PC-3 (cell line): ENCODE measurements at regions not wholly inside any gene's neighbourhood (a gene's known extent, or its start where the extent isn't known, plus 50 kb on each side); places are given as distances from the start of the nearest gene placed in this dataset.

ENCODE experiments used
- ATAC-seq: fragments of 200-7000 bp; cut with Tn5 transposase; 2 replicates; pipeline ENCODE4 v1.9.1; 2020; ENCODE audit warnings: mild to moderate bottlenecking, moderate library complexity
- BruUV-seq: library from RNA; stranded (reverse); fragments of 400-500 nt; replicated peaks from 2 replicates; lab custom pipeline; 2021; lab: Mats Ljungman, UMichigan
- CTCF ChIA-PET: fragments of 300-600 bp; sonication (Branson Sonifier 250); formaldehyde crosslinking; loops from one replicate; lab custom pipeline; 2022; ENCODE audit warnings: antibody characterized with exemption; lab: Charles Lee
- POLR2A ChIA-PET: fragments of 300-600 bp; sonication (Branson Sonifier 250); formaldehyde crosslinking; loops from one replicate; lab custom pipeline; 2022; ENCODE audit warnings: antibody characterized with exemption; ENCODE audit not compliant: unreplicated experiment; lab: Charles Lee
- DNase-seq: peaks from one replicate; pipeline ENCODE4 v3.0.0-alpha.2; 2015
- H2AFZ ChIP-seq: fragments of 300-600 bp; sonication (generic); 2 replicates; pipeline ENCODE4 v1.6.0; 2016; ENCODE audit warnings: antibody characterized with exemption, low read length
- H3F3A ChIP-seq: fragments of 300-600 bp; sonication (generic); one replicate; pipeline ENCODE4 v1.6.0; 2017; ENCODE audit warnings: antibody characterized with exemption, low read length, control low read depth, mild to moderate bottlenecking; ENCODE audit not compliant: unreplicated experiment
- H3K27ac ChIP-seq: fragments of 300-600 bp; sonication (generic); 2 replicates; pipeline ENCODE4 v1.5.1; 2016; ENCODE audit warnings: mild to moderate bottlenecking, low read length
- H3K27me3 ChIP-seq: fragments of 300-600 bp; sonication (generic); 2 replicates; pipeline ENCODE4 v1.6.1; 2016; ENCODE audit warnings: low read length, mixed read lengths
- H3K36me3 ChIP-seq: fragments of 300-600 bp; sonication (generic); 2 replicates; pipeline ENCODE4 v1.6.1; 2016; ENCODE audit warnings: low read depth, mixed run types, low read length, mixed read lengths
- H3K4me1 ChIP-seq: fragments of 300-600 bp; sonication (generic); 2 replicates; pipeline ENCODE4 v1.5.1; 2016; ENCODE audit warnings: low read length; ENCODE audit not compliant: insufficient read depth
- H3K4me2 ChIP-seq: fragments of 300-600 bp; sonication (generic); 2 replicates; pipeline ENCODE4 v1.6.0; 2016; ENCODE audit warnings: low read length
- H3K4me3 ChIP-seq: fragments of 300-600 bp; sonication (generic); 2 replicates; pipeline ENCODE4 v1.5.1; 2016; ENCODE audit warnings: mild to moderate bottlenecking, low read length, mixed read lengths
- H3K79me2 ChIP-seq: fragments of 300-600 bp; sonication (generic); 2 replicates; pipeline ENCODE4 v1.6.1; 2017; ENCODE audit warnings: low read length, mixed read lengths
- H3K9ac ChIP-seq: fragments of 300-600 bp; sonication (generic); 2 replicates; pipeline ENCODE4 v1.6.0; 2016; ENCODE audit warnings: mild to moderate bottlenecking, low read length
- H3K9me2 ChIP-seq: fragments of 300-600 bp; sonication (generic); replicated peaks from 2 replicates; pipeline ENCODE4 v1.6.1; 2016; ENCODE audit warnings: mixed run types, low read length, mixed read lengths
- H3K9me3 ChIP-seq: fragments of 300-600 bp; sonication (generic); 2 replicates; pipeline ENCODE4 v1.6.1; 2016; ENCODE audit warnings: low read length, mixed read lengths
- H4K20me1 ChIP-seq: fragments of 300-600 bp; sonication (generic); 2 replicates; pipeline ENCODE4 v1.6.1; 2016; ENCODE audit warnings: low read length, mixed read lengths
- EZH2 ChIP-seq: fragments of 300-600 bp; sonication (generic); IDR thresholded peaks from one replicate; pipeline ENCODE4 v1.6.1; 2017; ENCODE audit warnings: antibody characterized with exemption, mild to moderate bottlenecking, low read length; ENCODE audit not compliant: unreplicated experiment
- EZH2phosphoT487 ChIP-seq: fragments of 300-600 bp; sonication (generic); IDR thresholded peaks from 2 replicates; pipeline ENCODE4 v1.6.1; 2018; ENCODE audit warnings: mild to moderate bottlenecking, antibody characterized with exemption, low read length, borderline replicate concordance
- intact Hi-C: fragments of 100-400 bp; cut with micrococcal nuclease; formaldehyde crosslinking; loops from 2 replicates; pipeline ENCODE4 v1.9.0; 2023
- TF ChIP-seq, protein P1 (sequence below): fragments of 300-600 bp; sonication (generic); conservative IDR thresholded peaks from 2 replicates; pipeline ENCODE4 v1.5.1; 2017; ENCODE audit warnings: antibody characterized with exemption, low read depth, mild to moderate bottlenecking, low read length

DNA sequence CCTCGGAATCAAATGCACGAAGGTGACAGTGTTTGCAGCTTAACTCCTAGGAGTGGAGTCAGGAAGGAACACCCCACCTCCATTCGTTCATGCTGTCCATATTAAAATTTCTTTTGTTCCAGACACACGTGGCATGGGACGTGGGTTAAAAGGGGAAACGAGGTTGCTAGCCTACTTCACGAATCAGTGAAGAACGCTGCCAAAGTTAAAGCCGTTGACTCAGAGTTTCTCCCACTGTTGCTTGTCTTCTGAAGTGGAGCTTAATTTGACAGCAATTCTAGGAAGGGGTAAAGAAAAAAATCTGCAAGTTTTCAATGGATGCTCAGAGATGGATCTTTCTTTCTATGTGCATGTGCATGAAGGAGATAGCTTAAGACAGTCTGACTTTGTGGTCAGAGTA, 499.1 kb downstream of the CD83 start:
- no TSS peak for BruUV-seq
- Histone ChIP-seq H3K27me3 (no peaks in the 10 kb centered on the region), H2AFZ (no peak overlapping the region), H3K27ac (no peak overlapping the region), H3K4me3 (no peak overlapping the region), H3K9me2 (no peaks in the 10 kb centered on the region), H3K4me2 (no peak overlapping the region), H3K36me3 (no peaks in the 10 kb centered on the region), H3K4me1 (peaks cover 5% of the 10 kb centered on the region; the same call in 1 of the 2 replicates), H3K9me3 (no peaks in the 10 kb centered on the region), H3F3A (no peaks in the 10 kb centered on the region), H4K20me1 (no peaks in the 10 kb centered on the region), H3K9ac (no peak overlapping the region), H3K79me2 (no peaks in the 10 kb centered on the region)
- ATAC-seq: no peak
- DNase-seq: no peak
- intact Hi-C loops: no loop called here
- TF ChIP-seq, protein P1, sequence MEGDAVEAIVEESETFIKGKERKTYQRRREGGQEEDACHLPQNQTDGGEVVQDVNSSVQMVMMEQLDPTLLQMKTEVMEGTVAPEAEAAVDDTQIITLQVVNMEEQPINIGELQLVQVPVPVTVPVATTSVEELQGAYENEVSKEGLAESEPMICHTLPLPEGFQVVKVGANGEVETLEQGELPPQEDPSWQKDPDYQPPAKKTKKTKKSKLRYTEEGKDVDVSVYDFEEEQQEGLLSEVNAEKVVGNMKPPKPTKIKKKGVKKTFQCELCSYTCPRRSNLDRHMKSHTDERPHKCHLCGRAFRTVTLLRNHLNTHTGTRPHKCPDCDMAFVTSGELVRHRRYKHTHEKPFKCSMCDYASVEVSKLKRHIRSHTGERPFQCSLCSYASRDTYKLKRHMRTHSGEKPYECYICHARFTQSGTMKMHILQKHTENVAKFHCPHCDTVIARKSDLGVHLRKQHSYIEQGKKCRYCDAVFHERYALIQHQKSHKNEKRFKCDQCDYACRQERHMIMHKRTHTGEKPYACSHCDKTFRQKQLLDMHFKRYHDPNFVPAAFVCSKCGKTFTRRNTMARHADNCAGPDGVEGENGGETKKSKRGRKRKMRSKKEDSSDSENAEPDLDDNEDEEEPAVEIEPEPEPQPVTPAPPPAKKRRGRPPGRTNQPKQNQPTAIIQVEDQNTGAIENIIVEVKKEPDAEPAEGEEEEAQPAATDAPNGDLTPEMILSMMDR: no peak
- no peak for TF ChIP-seq EZH2
- TF ChIP-seq EZH2phosphoT487: no peak
- POLR2A ChIA-PET: no interaction called here
- CTCF ChIA-PET: no interaction called here

- POLR2A ChIA-PET: interaction anchor here (0.6 kb wide), 1 partner anchor 9 kb away, joined by 29 read pairs; no protein-coding TSS in a partner anchor
- no peak overlapping the region for H3K27ac ChIP-seq
- no TSS peak for BruUV-seq
These were observed 501.3 kb downstream of the CD83 start for GRCh38 chr6:14618759-14619418.

DNA sequence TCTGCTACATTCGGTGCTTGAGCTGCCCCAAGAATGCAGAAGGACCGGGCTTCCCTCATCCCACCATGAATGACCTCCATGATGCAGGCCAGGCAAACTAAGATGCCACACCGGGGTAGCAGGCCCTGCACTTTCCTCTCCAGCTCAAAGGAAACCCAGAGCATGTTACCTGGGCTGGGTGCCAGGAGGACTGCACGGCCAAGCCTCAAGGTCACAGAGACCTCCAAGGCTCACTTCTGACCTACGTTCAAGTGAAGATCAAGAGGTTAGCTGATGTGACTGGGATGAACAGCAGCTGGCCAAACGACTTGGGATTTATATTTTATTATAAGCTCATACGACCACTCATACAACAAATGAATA, 501.8 kb downstream of the CD83 start:
- no peaks in the 10 kb centered on the region for H3K9me2 ChIP-seq
- ChIA-PET POLR2A (no interaction called here), CTCF (no interaction called here)
- no TSS peak for BruUV-seq
- no peaks in the 10 kb centered on the region for H3K27me3 ChIP-seq
- no peak overlapping the region for H3K4me2 ChIP-seq
- no peaks in the 10 kb centered on the region for H3K9me3 ChIP-seq
- no peaks in the 10 kb centered on the region for H3K36me3 ChIP-seq
- H3F3A ChIP-seq: no peaks in the 10 kb centered on the region
- no peak overlapping the region for H3K27ac ChIP-seq
- H3K9ac ChIP-seq: no peak overlapping the region
- H3K4me1 ChIP-seq: no peaks in the 10 kb centered on the region
- no peaks in the 10 kb centered on the region for H4K20me1 ChIP-seq
- DNase-seq (no peak), ATAC-seq (no peak)
- TF ChIP-seq, protein P1: no peak
- TF ChIP-seq EZH2phosphoT487: no peak
- TF ChIP-seq EZH2: no peak
- H2AFZ ChIP-seq: no peak overlapping the region
- no peaks in the 10 kb centered on the region for H3K79me2 ChIP-seq
- no peak overlapping the region for H3K4me3 ChIP-seq
- intact Hi-C loops: no loop called here

More at GRCh38 chr6:14618759-14619418, 501.3 kb downstream of the CD83 start:
- no peak overlapping the region for H3K9ac ChIP-seq
- no peaks in the 10 kb centered on the region for H3F3A ChIP-seq
- ATAC-seq: no peak
- no peaks in the 10 kb centered on the region for H3K9me3 ChIP-seq
- no peaks in the 10 kb centered on the region for H4K20me1 ChIP-seq
- TF ChIP-seq EZH2phosphoT487: no peak
- TF ChIP-seq EZH2: no peak
- TF ChIP-seq, protein P1: no peak
- CTCF ChIA-PET: no interaction called here
- H3K4me2 ChIP-seq: no peak overlapping the region
- no peak for DNase-seq
- H2AFZ ChIP-seq: no peak overlapping the region
- no peak overlapping the region for H3K4me3 ChIP-seq
- H3K79me2 ChIP-seq: no peaks in the 10 kb centered on the region
- no peaks in the 10 kb centered on the region for H3K9me2 ChIP-seq
- H3K27me3 ChIP-seq: no peaks in the 10 kb centered on the region
- no peaks in the 10 kb centered on the region for H3K36me3 ChIP-seq
- intact Hi-C loops: no loop called here
- H3K4me1 ChIP-seq: no peaks in the 10 kb centered on the region
